GM12891 (cell line): ENCODE measurements at regions not wholly inside any gene's neighbourhood (a gene's known extent, or its start where the extent isn't known, plus 50 kb on each side); places are given as distances from the start of the nearest gene placed in this dataset.

ENCODE experiments used
- POLR2A ChIP-seq: IDR thresholded peaks from 2 replicates; pipeline ENCODE4 v1.6.1; 2011; ENCODE audit warnings: low read depth, low read length, control low read depth
- POLR2AphosphoS5 ChIP-seq: IDR thresholded peaks from 2 replicates; pipeline ENCODE4 v1.6.1; 2011; ENCODE audit warnings: low read depth, low read length, control low read depth
- POU2F2 ChIP-seq: IDR thresholded peaks from 2 replicates; pipeline ENCODE4 v1.6.1; 2011; ENCODE audit warnings: low read depth, mild to moderate bottlenecking, control low read depth, low read length, moderate library complexity
- SPI1 ChIP-seq: IDR thresholded peaks from 2 replicates; pipeline ENCODE4 v1.6.1; 2011; ENCODE audit warnings: low read depth, low read length, control low read depth
- TAF1 ChIP-seq: IDR thresholded peaks from 2 replicates; pipeline ENCODE4 v1.6.1; 2011; ENCODE audit warnings: low read depth, low read length, control low read depth

- no peak for TF ChIP-seq POLR2AphosphoS5
- no peak for TF ChIP-seq POLR2A
- TF ChIP-seq SPI1 = no peak
- TF ChIP-seq TAF1 = no peak
- TF ChIP-seq POU2F2 = no peak
Observed at GRCh38 chr18:46190667-46191066, 86.5 kb downstream of the HAUS1 start.
